ENCODE measurements at regions not wholly inside any gene's neighbourhood (a gene's known extent, or its start where the extent isn't known, plus 50 kb on each side); places are given as distances from the start of the nearest gene placed in this dataset.

GRCh38 chr1:239575113-239575512 lies 188.7 kb downstream of the CHRM3 start:
- Mint-ChIP-seq H3K9me3 (no peaks in the 10 kb centered on the region), H3K27ac (no peak overlapping the region), H3K4me1 (no peaks in the 10 kb centered on the region), H3K4me3 (no peak overlapping the region), H3K36me3 (no peaks in the 10 kb centered on the region), H3K27me3 (ENCODE audit: low read depth) (peaks cover 1% of the 10 kb centered on the region)
- no peak for DNase-seq (ENCODE audit: low spot score in 2 of 2, unreplicated experiment in 2 of 2)
- no peak for TF ChIP-seq CTCF (IDR thresholded peaks at IDR 0.05; ENCODE audit: unreplicated experiment)

- H3K36me3 Mint-ChIP-seq = no peaks in the 10 kb centered on the region
- no peaks in the 10 kb centered on the region for H3K9me3 Mint-ChIP-seq
- H3K4me3 Mint-ChIP-seq = no peak overlapping the region
- H3K27me3 Mint-ChIP-seq (ENCODE audit: low read depth) = no peaks in the 10 kb centered on the region
- peaks cover 15% of the 10 kb centered on the region for H3K4me1 Mint-ChIP-seq
- H3K27ac Mint-ChIP-seq = peak overlapping the region; percentile 66
- TF ChIP-seq CTCF (IDR thresholded peaks at IDR 0.05; ENCODE audit: unreplicated experiment) = no peak
- DNase-seq (ENCODE audit: low spot score in 2 of 2, unreplicated experiment in 2 of 2) = no peak
Measured at GRCh38 chr1:239583536-239583935, 197.2 kb downstream of the CHRM3 start.

GRCh38 chr1:239586128-239586527 lies 199.8 kb downstream of the CHRM3 start:
- no peaks in the 10 kb centered on the region for H3K36me3 Mint-ChIP-seq
- no peak overlapping the region for H3K4me3 Mint-ChIP-seq
- DNase-seq (ENCODE audit: low spot score in 2 of 2, unreplicated experiment in 2 of 2) = no peak
- TF ChIP-seq CTCF (IDR thresholded peaks at IDR 0.05; ENCODE audit: unreplicated experiment) = no peak
- H3K27ac Mint-ChIP-seq = no peak overlapping the region
- H3K9me3 Mint-ChIP-seq = no peaks in the 10 kb centered on the region
- no peaks in the 10 kb centered on the region for H3K27me3 Mint-ChIP-seq (ENCODE audit: low read depth)
- H3K4me1 Mint-ChIP-seq = peaks cover 15% of the 10 kb centered on the region

GRCh38 chr1:239587066-239587465 lies 200.7 kb downstream of the CHRM3 start:
- H3K4me3 Mint-ChIP-seq = no peak overlapping the region
- peaks cover 17% of the 10 kb centered on the region for H3K4me1 Mint-ChIP-seq
- H3K36me3 Mint-ChIP-seq = no peaks in the 10 kb centered on the region
- no peak overlapping the region for H3K27ac Mint-ChIP-seq
- TF ChIP-seq CTCF (IDR thresholded peaks at IDR 0.05; ENCODE audit: unreplicated experiment) = no peak
- H3K9me3 Mint-ChIP-seq = no peaks in the 10 kb centered on the region
- H3K27me3 Mint-ChIP-seq (ENCODE audit: low read depth) = no peaks in the 10 kb centered on the region
- DNase-seq (ENCODE audit: low spot score in 2 of 2, unreplicated experiment in 2 of 2) = no peak

GRCh38 chr1:239587574-239588369 lies 201.4 kb downstream of the CHRM3 start:
- H3K9me3 Mint-ChIP-seq = no peaks in the 10 kb centered on the region
- no peaks in the 10 kb centered on the region for H3K27me3 Mint-ChIP-seq (ENCODE audit: low read depth)
- H3K4me3 Mint-ChIP-seq = no peak overlapping the region
- H3K4me1 Mint-ChIP-seq = peaks cover 17% of the 10 kb centered on the region
- H3K36me3 Mint-ChIP-seq = no peaks in the 10 kb centered on the region
- no peak for TF ChIP-seq CTCF (IDR thresholded peaks at IDR 0.05; ENCODE audit: unreplicated experiment)
- no peak overlapping the region for H3K27ac Mint-ChIP-seq
- DNase-seq (ENCODE audit: low spot score in 2 of 2, unreplicated experiment in 2 of 2) = no peak

All from mesothelial cell of epicardium (in vitro differentiated cells).